SU-DHL-6 (cell line): ENCODE measurements at regions not wholly inside any gene's neighbourhood (a gene's known extent, or its start where the extent isn't known, plus 50 kb on each side); places are given as distances from the start of the nearest gene placed in this dataset.

Experiments used
- CTCF ChIP-seq: fragments of 200-600 bp; sonication (generic); IDR thresholded peaks from one replicate; pipeline ENCODE4 v1.5.1; 2017; ENCODE audit warnings: antibody characterized with exemption, mild to moderate bottlenecking, low read length, moderate library complexity; ENCODE audit not compliant: insufficient read depth, poor library complexity, severe bottlenecking
- EZH2phosphoT487 ChIP-seq: fragments of 200-600 bp; sonication (generic), shearing (Covaris generic); conservative IDR thresholded peaks from 2 replicates; pipeline ENCODE4 v1.6.1; 2018; ENCODE audit warnings: mild to moderate bottlenecking, antibody characterized with exemption, low read length, moderate library complexity, mixed read lengths

- no peak for TF ChIP-seq CTCF
- TF ChIP-seq EZH2phosphoT487, result no peak
Observed at GRCh38 chr9:20012232-20012631, 223.4 kb upstream of the SLC24A2 start.
